Astrocyte (in vitro differentiated cells and primary cell): ENCODE measurements at regions not wholly inside any gene's neighbourhood (a gene's known extent, or its start where the extent isn't known, plus 50 kb on each side); places are given as distances from the start of the nearest gene placed in this dataset.

Source experiments
- EZH2 ChIP-seq: IDR thresholded peaks from 2 replicates; pipeline ENCODE4 v1.6.1; 2012; ENCODE audit warnings: mild to moderate bottlenecking, low read length, inconsistent platforms; ENCODE audit not compliant: insufficient read depth
- TF ChIP-seq, protein P1 (sequence below): IDR thresholded peaks from 2 replicates; pipeline ENCODE4 v1.5.1; 2011; ENCODE audit warnings: low read depth, mild to moderate bottlenecking, inconsistent platforms, low read length, moderate library complexity; ENCODE audit not compliant: insufficient read depth

DNA sequence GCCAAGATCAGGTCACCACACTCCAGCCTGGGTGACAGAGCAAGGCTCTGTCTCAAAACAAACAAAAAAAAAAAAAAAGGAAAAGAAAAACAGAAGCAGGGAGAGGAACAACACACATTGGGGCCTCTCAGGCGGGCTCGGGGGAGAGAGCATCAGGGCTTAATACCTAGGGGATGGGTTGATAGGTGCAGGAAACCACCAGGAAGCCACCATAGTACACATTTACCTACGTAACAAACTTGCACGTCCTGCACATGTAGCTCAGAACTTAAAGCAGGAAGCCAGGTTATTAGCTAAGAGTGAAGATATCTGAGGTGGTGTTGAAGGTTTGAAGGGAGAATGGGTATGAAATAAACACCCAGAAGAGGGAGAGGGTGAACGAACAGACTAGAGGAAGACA is 81.0 kb upstream of the PMAIP1 start:
- TF ChIP-seq EZH2 = no peak
- TF ChIP-seq, protein P1, sequence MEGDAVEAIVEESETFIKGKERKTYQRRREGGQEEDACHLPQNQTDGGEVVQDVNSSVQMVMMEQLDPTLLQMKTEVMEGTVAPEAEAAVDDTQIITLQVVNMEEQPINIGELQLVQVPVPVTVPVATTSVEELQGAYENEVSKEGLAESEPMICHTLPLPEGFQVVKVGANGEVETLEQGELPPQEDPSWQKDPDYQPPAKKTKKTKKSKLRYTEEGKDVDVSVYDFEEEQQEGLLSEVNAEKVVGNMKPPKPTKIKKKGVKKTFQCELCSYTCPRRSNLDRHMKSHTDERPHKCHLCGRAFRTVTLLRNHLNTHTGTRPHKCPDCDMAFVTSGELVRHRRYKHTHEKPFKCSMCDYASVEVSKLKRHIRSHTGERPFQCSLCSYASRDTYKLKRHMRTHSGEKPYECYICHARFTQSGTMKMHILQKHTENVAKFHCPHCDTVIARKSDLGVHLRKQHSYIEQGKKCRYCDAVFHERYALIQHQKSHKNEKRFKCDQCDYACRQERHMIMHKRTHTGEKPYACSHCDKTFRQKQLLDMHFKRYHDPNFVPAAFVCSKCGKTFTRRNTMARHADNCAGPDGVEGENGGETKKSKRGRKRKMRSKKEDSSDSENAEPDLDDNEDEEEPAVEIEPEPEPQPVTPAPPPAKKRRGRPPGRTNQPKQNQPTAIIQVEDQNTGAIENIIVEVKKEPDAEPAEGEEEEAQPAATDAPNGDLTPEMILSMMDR = no peak
